NCI-H748 treated with DMSO at 0.1 percent for 48 hours (cell line): ENCODE measurements at regions not wholly inside any gene's neighbourhood (a gene's known extent, or its start where the extent isn't known, plus 50 kb on each side); places are given as distances from the start of the nearest gene placed in this dataset.

Source experiments
- DNase-seq: peaks from one replicate; lab custom pipeline; 2025; lab: John Stamatoyannopoulos, UW

- no peak for DNase-seq
These were observed 254.1 kb downstream of the TRIB2 start for GRCh38 chr2:12970861-12971260.

- DNase-seq, result no peak
These were observed 255.0 kb downstream of the TRIB2 start for GRCh38 chr2:12971581-12972365.

GRCh38 chr2:12978066-12978835 is 261.5 kb downstream of the TRIB2 start:
- no peak for DNase-seq

GRCh38 chr2:12979066-12979465 is 262.3 kb downstream of the TRIB2 start:
- DNase-seq, result no peak

- DNase-seq, result no peak
These were observed 264.1 kb downstream of the TRIB2 start for GRCh38 chr2:12980817-12981216.

GRCh38 chr2:12982149-12982584 is 265.4 kb downstream of the TRIB2 start:
- DNase-seq, result no peak

GRCh38 chr2:12987246-12987645 is 270.5 kb downstream of the TRIB2 start:
- no peak for DNase-seq

- DNase-seq, result no peak
These were observed 271.5 kb downstream of the TRIB2 start for GRCh38 chr2:12988279-12988678.

GRCh38 chr2:12990523-12990922 is 273.8 kb downstream of the TRIB2 start:
- no peak for DNase-seq

- DNase-seq, result no peak
These were observed 281.9 kb downstream of the TRIB2 start for GRCh38 chr2:12998685-12999084.

- DNase-seq, result no peak
These were observed 284.1 kb downstream of the TRIB2 start for GRCh38 chr2:13000664-13001363.

- DNase-seq, result no peak
These were observed 284.7 kb downstream of the TRIB2 start for GRCh38 chr2:13001408-13001807.

- DNase-seq, result no peak
These were observed 286.0 kb downstream of the TRIB2 start for GRCh38 chr2:13002536-13003331.

- DNase-seq, result no peak
These were observed 286.8 kb downstream of the TRIB2 start for GRCh38 chr2:13003500-13003899.

GRCh38 chr2:13005048-13005447 is 288.3 kb downstream of the TRIB2 start:
- no peak for DNase-seq

GRCh38 chr2:13005761-13006335 is 289.1 kb downstream of the TRIB2 start:
- no peak for DNase-seq

GRCh38 chr2:13006426-13006825 is 289.7 kb downstream of the TRIB2 start:
- DNase-seq, result no peak

GRCh38 chr2:13006829-13007717 is 290.3 kb downstream of the TRIB2 start:
- DNase-seq, result peak; percentile 60

- DNase-seq, result no peak
These were observed 292.4 kb downstream of the TRIB2 start for GRCh38 chr2:13009027-13009642.

- DNase-seq, result no peak
These were observed 293.5 kb downstream of the TRIB2 start for GRCh38 chr2:13010283-13010682.
